K562 (cell line): ENCODE measurements at regions not wholly inside any gene's neighbourhood (a gene's known extent, or its start where the extent isn't known, plus 50 kb on each side); places are given as distances from the start of the nearest gene placed in this dataset.
A peak's percentile ranks its signal among the peaks of the same experiment; 100 is the strongest.

Experiments used
- ATAC-seq: fragments of 200-7000 bp; cut with Tn5 transposase; 3 replicates; pipeline ENCODE4 v1.9.1; 2020; ENCODE audit warnings: moderate library complexity
- BruUV-seq: library from RNA; stranded (reverse); fragments of 400-500 nt; replicated peaks from 2 replicates; lab custom pipeline; 2021; lab: Mats Ljungman, UMichigan
- CTCF ChIA-PET: fragments of 300-600 bp; formaldehyde crosslinking; extraction: SDS; loops from one replicate; lab custom pipeline; 2021; ENCODE audit warnings: low intra/inter-chr PET ratio; lab: Yijun Ruan, JAX
- POLR2A ChIA-PET: fragments of 300-600, 350-650 bp; sonication (Branson Sonifier 250); formaldehyde crosslinking; extraction: SDS; loops from one replicate; lab custom pipeline; 2021; ENCODE audit warnings: antibody characterized with exemption, inconsistent platforms; lab: Yijun Ruan, JAX
- DNase-seq, 4 experiments: peaks; one replicate each; pipeline versions ENCODE4 v3.0.0 to v3.0.0-alpha.2; 2011 to 2018; ENCODE audit warnings: low spot score in 3 of 4, mixed read lengths in 3 of 4; ENCODE audit errors: extremely low read depth in 1 of 4
- FAIRE-seq: peaks from 2 replicates; lab custom pipeline; 2011; peaks lifted over from hg19 to GRCh38; lab: Jason Lieb, UNC
- H2AFZ ChIP-seq: 2 replicates; pipeline ENCODE4 v1.6.0; 2011; ENCODE audit warnings: low read depth, low read length, control low read depth, inconsistent platforms
- H3K27ac ChIP-seq: fragments of 200-600 bp; 3 replicates; pipeline ENCODE4 v1.8.0; 2011; ENCODE audit warnings: low read depth, mild to moderate bottlenecking, control low read depth, inconsistent platforms, low read length, moderate library complexity, mixed read lengths; ENCODE audit errors: extremely low read depth
- H3K27me3 ChIP-seq, 2 experiments: fragments of 300-600 bp in 1 of 2; 2 replicates in 1 of 2; 3 replicates in 1 of 2; pipeline versions ENCODE4 v1.6.0 to v1.8.0; 2011; ENCODE audit warnings: inconsistent platforms in 2 of 2, low read length in 2 of 2, mild to moderate bottlenecking in 1 of 2, mixed read lengths in 1 of 2, moderate library complexity in 1 of 2; ENCODE audit not compliant: control insufficient read depth in 2 of 2, insufficient read depth in 2 of 2
- H3K36me3 ChIP-seq: fragments of 300-600 bp; 3 replicates; pipeline ENCODE4 v1.8.0; 2011; ENCODE audit warnings: mild to moderate bottlenecking, low read length, inconsistent platforms; ENCODE audit not compliant: control insufficient read depth, insufficient read depth
- H3K4me1 ChIP-seq, 2 experiments: fragments of 200-600 bp in 1 of 2; replicated peaks in 1 of 2; 2 replicates in 1 of 2; 3 replicates in 1 of 2; pipeline versions ENCODE4 v1.5.1 to v1.8.0; 2011; ENCODE audit warnings: inconsistent platforms in 2 of 2, low read length in 2 of 2, mild to moderate bottlenecking in 1 of 2, mixed read lengths in 1 of 2, moderate library complexity in 1 of 2; ENCODE audit not compliant: control insufficient read depth in 2 of 2, insufficient read depth in 2 of 2
- H3K4me2 ChIP-seq: 2 replicates; pipeline ENCODE4 v1.6.1; 2011; ENCODE audit warnings: low read length, control low read depth, inconsistent platforms, mixed read lengths; ENCODE audit not compliant: insufficient read depth
- H3K4me3 ChIP-seq: fragments of 200-600 bp; sonication (generic), shearing (Covaris generic); 2 replicates; pipeline ENCODE4 v1.5.1; 2016; ENCODE audit warnings: control low read depth, inconsistent platforms
- H3K79me2 ChIP-seq: fragments of 200-600 bp; 3 replicates; pipeline ENCODE4 v1.8.0; 2011; ENCODE audit warnings: low read length, inconsistent platforms; ENCODE audit not compliant: control insufficient read depth, insufficient read depth
- H3K9ac ChIP-seq, 2 experiments: 2 replicates each; pipeline versions ENCODE4 v1.6.0 to v1.6.1; 2011; ENCODE audit warnings: low read depth in 2 of 2, low read length in 2 of 2, control low read depth in 1 of 2, inconsistent platforms in 1 of 2, mild to moderate bottlenecking in 1 of 2, mixed read lengths in 1 of 2; ENCODE audit not compliant: insufficient read depth in 1 of 2
- H3K9me1 ChIP-seq: one replicate; pipeline ENCODE4 v1.6.0; 2011; ENCODE audit warnings: inconsistent platforms, mild to moderate bottlenecking, low read length, moderate library complexity; ENCODE audit not compliant: control insufficient read depth, insufficient read depth
- H3K9me3 ChIP-seq: replicated peaks from 2 replicates; pipeline ENCODE4 v1.5.1; 2011; ENCODE audit warnings: low read depth, low read length, inconsistent platforms; ENCODE audit not compliant: control insufficient read depth, insufficient read depth
- H4K20me1 ChIP-seq: replicated peaks from 2 replicates; pipeline ENCODE4 v1.6.1; 2011; ENCODE audit warnings: low read length, inconsistent platforms, mixed read lengths; ENCODE audit not compliant: control insufficient read depth, insufficient read depth
- CBFA2T3 ChIP-seq: fragments of 450-650 bp; IDR thresholded peaks from 2 replicates; pipeline ENCODE4 v1.6.1; 2017
- E2F4 ChIP-seq: sonication (generic); formaldehyde crosslinking; IDR thresholded peaks from 2 replicates; pipeline ENCODE4 v1.8.0; 2022; ENCODE audit warnings: mild to moderate bottlenecking, low read depth, missing genetic modification reagents
- HNRNPH1 ChIP-seq: fragments of 200-400 bp; formaldehyde crosslinking; optimal IDR thresholded peaks from 2 replicates; pipeline ENCODE3; 2017; ENCODE audit warnings: low read depth, mild to moderate bottlenecking, low read length, moderate library complexity
- MYBL2 ChIP-seq, 2 experiments: fragments of 450-650 bp in 1 of 2; sonication (generic) in 1 of 2; formaldehyde crosslinking in 1 of 2; IDR thresholded peaks; 2 replicates each; pipeline versions ENCODE4 v1.6.1 to v1.8.1; 2017 to 2022; ENCODE audit warnings: borderline replicate concordance in 1 of 2, inconsistent platforms in 1 of 2, low read depth in 1 of 2, mild to moderate bottlenecking in 1 of 2, missing genetic modification reagents in 1 of 2, moderate library complexity in 1 of 2
- NFE2L1 ChIP-seq: fragments of 450-650 bp; IDR thresholded peaks from 2 replicates; pipeline ENCODE4 v1.6.1; 2016; ENCODE audit warnings: missing genetic modification characterization, low read depth, mild to moderate bottlenecking, missing compliant biosample characterization, moderate library complexity, borderline replicate concordance
- NR2C2 ChIP-seq, 2 experiments: fragments of 200-800 bp in 1 of 2; sonication (Bioruptor generic) in 1 of 2; sonication (generic) in 1 of 2; formaldehyde crosslinking in 1 of 2; IDR thresholded peaks; 2 replicates each; pipeline versions ENCODE4 v1.6.1 to v1.8.0; 2016 to 2022; ENCODE audit warnings: mild to moderate bottlenecking in 1 of 2, missing compliant biosample characterization in 1 of 2, missing genetic modification characterization in 1 of 2, missing genetic modification reagents in 1 of 2
- POLR2G ChIP-seq: fragments of 200-400 bp; formaldehyde crosslinking; IDR thresholded peaks from 2 replicates; pipeline ENCODE4 v1.6.1; 2017; ENCODE audit warnings: low read depth, mild to moderate bottlenecking, antibody characterized with exemption, low read length, moderate library complexity
- SMARCA4 ChIP-seq: fragments of 450-650 bp; IDR thresholded peaks from 2 replicates; pipeline ENCODE4 v1.6.1; 2016
- TCF15 ChIP-seq: fragments of 250-450 bp; sonication (Bioruptor Pico); IDR thresholded peaks from 2 replicates; pipeline ENCODE4 v1.8.0; 2022; ENCODE audit warnings: moderate library complexity, mild to moderate bottlenecking, inconsistent platforms
- THRB ChIP-seq: fragments of 450-650 bp; formaldehyde crosslinking; conservative IDR thresholded peaks from 2 replicates; pipeline ENCODE4 v1.4.0; 2022; ENCODE audit warnings: mild to moderate bottlenecking, missing genetic modification characterization
- USF1 ChIP-seq: sonication (generic); formaldehyde crosslinking; IDR thresholded peaks from 2 replicates; pipeline ENCODE4 v1.9.0; 2022; ENCODE audit warnings: mild to moderate bottlenecking, missing genetic modification reagents
- ZMIZ1 ChIP-seq, 2 experiments: fragments of 150-350 bp in 1 of 2; IDR thresholded peaks; 2 replicates each; pipeline ENCODE4 v1.6.1; 2012 to 2016; ENCODE audit warnings: low read depth in 2 of 2, low read length in 2 of 2, mild to moderate bottlenecking in 1 of 2, moderate library complexity in 1 of 2
- WGBS: fragments of 100-300 bp; shearing (Covaris generic); methylation state at CpG from one replicate; pipeline ENCODE4 v1.1.6; 2016; ENCODE audit warnings: low coverage, mixed read lengths; ENCODE audit not compliant: insufficient coverage; ENCODE audit errors: missing lambda C conversion rate; 5-methylcytosine and 5-hydroxymethylcytosine counted together
- in situ Hi-C: fragments of 300-500 bp; cut with MboI; formaldehyde crosslinking; loops from 4 replicates; pipeline ENCODE4 v1.15.0; 2018; ENCODE audit warnings: inconsistent platforms, mixed read lengths
- intact Hi-C: fragments of 100-400 bp; cut with micrococcal nuclease; formaldehyde crosslinking; loops from 2 replicates; pipeline ENCODE4 v1.14.2; 2022

GRCh38 chr4:189838821-189839497, 101.7 kb upstream of the FRG1 start:
- intact Hi-C loops, result no loop called here
- no peak overlapping the region for H3K4me3 ChIP-seq
- H3K4me2 ChIP-seq, result peak overlapping the region; percentile 67
- ChIA-PET POLR2A (interaction anchor here (1.0 kb wide), 1 partner anchor 12 kb away, joined by 3 read pairs; no protein-coding TSS in a partner anchor), CTCF (no interaction called here)
- 0 out of 2 replicates have a peak overlapping the region, but pooled peaks have one; percentile 16 for H2AFZ ChIP-seq
- H3K36me3 ChIP-seq, result no peaks in the 10 kb centered on the region
- 0 out of 4 replicates have a peak overlapping the region, but pooled peaks of 1 of the 2 experiments have one; percentile 20 for H3K9ac ChIP-seq
- H3K4me1 ChIP-seq, result no peaks in the 10 kb centered on the region; a peak in 1 of 5 replicates
- H3K9me1 ChIP-seq, result no peaks in the 10 kb centered on the region
- in situ Hi-C loops, result no loop called here
- no peaks in the 10 kb centered on the region for H3K9me3 ChIP-seq
- H3K79me2 ChIP-seq, result no peaks in the 10 kb centered on the region
- no peaks in the 10 kb centered on the region for H4K20me1 ChIP-seq
- FAIRE-seq (no peak), DNase-seq (peak in 2 of 4 experiments; percentile 17 to 32), ATAC-seq (peak; percentile 81)
- peaks cover 0 to 9% of the 10 kb centered on the region in 2 experiments; a peak in 1 of 5 replicates for H3K27me3 ChIP-seq
- WGBS, result 0% methylated on average over 16 of the region's 16 CpGs
- H3K27ac ChIP-seq, result peak overlapping the region; percentile 35; the same call in 1 of the 3 replicates
- BruUV-seq, result no TSS peak
- TF ChIP-seq MYBL2 (IDR thresholded peaks at IDR 0.05; ENCODE audit: low read depth), result no peak
- no peak for TF ChIP-seq MYBL2 (CRISPR knock-in tag; IDR thresholded peaks at IDR 0.05; ENCODE audit: borderline replicate concordance)
- TF ChIP-seq TCF15 (CRISPR knock-in tag), result no peak
- no peak for TF ChIP-seq NFE2L1 (tag)
- no peak for TF ChIP-seq HNRNPH1
- TF ChIP-seq E2F4 (CRISPR knock-in tag), result no peak
- TF ChIP-seq THRB (CRISPR knock-in tag), result no peak
- TF ChIP-seq ZMIZ1 (IDR thresholded peaks at IDR 0.05; ENCODE audit: low read depth in 2 of 2, low read length in 2 of 2), result peak in 1 of 2 experiments; percentile 58; a peak in 2 of 4 replicates
- TF ChIP-seq CBFA2T3, result peak; percentile 93
- no peak for TF ChIP-seq USF1 (CRISPR knock-in tag)
- no peak for TF ChIP-seq POLR2G
- peak; percentile 81; the same call in 1 of the 2 replicates for TF ChIP-seq SMARCA4
- TF ChIP-seq NR2C2 (CRISPR knock-in tag; IDR thresholded peaks at IDR 0.05), result no peak
- peak; percentile 57; the same call in 1 of the 2 replicates for TF ChIP-seq NR2C2 (tag; IDR thresholded peaks at IDR 0.05)
